GM13977 (cell line): ENCODE measurements at regions not wholly inside any gene's neighbourhood (a gene's known extent, or its start where the extent isn't known, plus 50 kb on each side); places are given as distances from the start of the nearest gene placed in this dataset.

Source experiments
- DNase-seq: peaks from one replicate; pipeline ENCODE4 v3.0.0; 2012; ENCODE audit warnings: low spot score
- in situ Hi-C: fragments of 300-500 bp; cut with MboI; formaldehyde crosslinking; loops from one replicate; pipeline ENCODE4 v1.12.0; 2022; ENCODE audit warnings: low sequenced_read_pairs, low pct_unique_long_range_greater_than_20kb, mixed read lengths, inconsistent platforms; ENCODE audit not compliant: unreplicated experiment
- TF ChIP-seq, protein P1 (sequence below): IDR thresholded peaks from 2 replicates; pipeline ENCODE4 v1.5.1; 2012; ENCODE audit warnings: mild to moderate bottlenecking, control low read depth; ENCODE audit not compliant: insufficient read depth; ENCODE audit errors: extremely low read depth, missing control alignments

DNA sequence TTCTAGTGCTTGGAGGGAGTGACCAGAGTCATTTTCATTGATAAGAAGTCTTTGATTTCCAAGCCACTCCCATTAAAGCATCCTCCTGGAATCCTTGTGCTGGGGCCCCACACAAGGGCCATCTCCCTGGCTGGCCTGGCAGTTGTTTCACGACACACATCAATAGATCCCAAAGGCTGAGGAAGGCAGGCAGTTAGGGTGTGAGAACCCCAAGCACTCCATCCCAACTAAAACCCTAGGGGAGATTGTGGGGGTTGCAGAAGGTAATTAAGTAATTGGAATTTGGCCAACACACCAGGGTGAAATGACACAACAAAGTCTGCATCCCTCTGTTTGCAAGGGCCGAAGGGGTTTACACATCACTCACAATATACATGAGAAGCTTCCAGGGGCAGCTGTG, 578.1 kb upstream of the SYT4 start:
- no peak for DNase-seq
- in situ Hi-C loops, result no loop called here
- TF ChIP-seq, protein P1, sequence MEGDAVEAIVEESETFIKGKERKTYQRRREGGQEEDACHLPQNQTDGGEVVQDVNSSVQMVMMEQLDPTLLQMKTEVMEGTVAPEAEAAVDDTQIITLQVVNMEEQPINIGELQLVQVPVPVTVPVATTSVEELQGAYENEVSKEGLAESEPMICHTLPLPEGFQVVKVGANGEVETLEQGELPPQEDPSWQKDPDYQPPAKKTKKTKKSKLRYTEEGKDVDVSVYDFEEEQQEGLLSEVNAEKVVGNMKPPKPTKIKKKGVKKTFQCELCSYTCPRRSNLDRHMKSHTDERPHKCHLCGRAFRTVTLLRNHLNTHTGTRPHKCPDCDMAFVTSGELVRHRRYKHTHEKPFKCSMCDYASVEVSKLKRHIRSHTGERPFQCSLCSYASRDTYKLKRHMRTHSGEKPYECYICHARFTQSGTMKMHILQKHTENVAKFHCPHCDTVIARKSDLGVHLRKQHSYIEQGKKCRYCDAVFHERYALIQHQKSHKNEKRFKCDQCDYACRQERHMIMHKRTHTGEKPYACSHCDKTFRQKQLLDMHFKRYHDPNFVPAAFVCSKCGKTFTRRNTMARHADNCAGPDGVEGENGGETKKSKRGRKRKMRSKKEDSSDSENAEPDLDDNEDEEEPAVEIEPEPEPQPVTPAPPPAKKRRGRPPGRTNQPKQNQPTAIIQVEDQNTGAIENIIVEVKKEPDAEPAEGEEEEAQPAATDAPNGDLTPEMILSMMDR, result no peak

DNA sequence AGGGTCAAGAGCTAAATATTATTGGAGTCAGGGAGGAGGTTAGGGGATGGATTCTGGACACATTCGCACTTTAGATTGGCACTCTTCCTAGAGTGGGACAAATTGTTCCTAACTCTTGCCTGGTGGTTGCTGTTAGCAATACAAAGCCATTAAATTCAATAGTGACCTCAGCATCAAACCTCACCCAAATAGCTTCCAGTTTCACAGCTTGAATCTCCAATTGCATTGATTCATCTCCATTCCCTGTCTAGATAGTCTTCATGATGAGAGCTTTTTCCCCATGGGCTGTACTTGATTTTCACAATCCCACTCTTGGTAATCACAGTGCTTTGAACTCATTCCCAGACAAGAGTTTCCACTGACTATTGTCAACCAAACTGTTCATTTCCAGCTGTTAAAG, 585.9 kb upstream of the SYT4 start:
- TF ChIP-seq, protein P1, result no peak
- in situ Hi-C loops, result no loop called here
- DNase-seq, result no peak

DNA sequence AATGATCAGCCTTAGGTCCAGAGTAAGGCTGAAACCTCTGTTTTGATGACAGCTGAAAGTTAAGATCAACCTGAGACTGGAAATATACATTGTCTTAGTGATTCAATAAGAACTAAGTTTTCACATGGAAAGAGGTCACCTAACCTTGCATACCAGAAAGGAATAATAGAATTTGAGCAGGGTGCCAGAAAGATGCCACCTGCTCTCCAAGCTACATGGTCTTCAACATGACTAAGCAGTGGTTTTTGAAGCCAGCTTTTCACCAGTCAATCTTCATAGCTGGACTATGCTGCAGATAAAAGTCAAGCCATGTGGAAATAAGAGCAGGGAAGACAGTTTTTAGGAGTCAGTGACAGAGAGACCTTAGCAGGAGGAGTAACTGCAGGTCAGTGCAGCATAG, 589.4 kb upstream of the SYT4 start:
- in situ Hi-C loops, result no loop called here
- DNase-seq, result no peak
- TF ChIP-seq, protein P1, result no peak

DNA sequence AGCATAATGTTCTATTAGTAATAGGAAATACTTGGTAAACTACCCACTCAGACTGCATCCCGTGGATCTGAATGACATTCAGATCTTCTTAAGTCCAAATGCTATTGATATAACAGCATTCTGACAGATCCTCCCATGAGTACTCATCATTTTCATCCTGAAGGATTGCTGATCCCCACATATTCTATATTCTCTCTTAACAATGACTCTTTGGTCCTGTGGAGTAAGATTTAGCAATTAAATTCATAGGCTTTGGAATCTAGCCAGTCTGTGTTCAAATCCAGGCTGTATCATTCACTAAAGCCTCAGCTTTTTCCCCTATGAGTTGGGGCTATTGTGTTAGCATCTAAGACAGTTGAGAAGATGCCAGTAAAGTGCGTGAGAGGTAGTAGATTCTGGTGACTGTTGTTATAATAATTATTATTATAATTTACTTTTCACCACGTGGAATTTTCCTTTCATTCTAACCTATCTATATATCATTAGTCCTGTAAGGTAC, 591.3 kb upstream of the SYT4 start:
- TF ChIP-seq, protein P1, result no peak
- DNase-seq, result no peak
- in situ Hi-C loops, result no loop called here

DNA sequence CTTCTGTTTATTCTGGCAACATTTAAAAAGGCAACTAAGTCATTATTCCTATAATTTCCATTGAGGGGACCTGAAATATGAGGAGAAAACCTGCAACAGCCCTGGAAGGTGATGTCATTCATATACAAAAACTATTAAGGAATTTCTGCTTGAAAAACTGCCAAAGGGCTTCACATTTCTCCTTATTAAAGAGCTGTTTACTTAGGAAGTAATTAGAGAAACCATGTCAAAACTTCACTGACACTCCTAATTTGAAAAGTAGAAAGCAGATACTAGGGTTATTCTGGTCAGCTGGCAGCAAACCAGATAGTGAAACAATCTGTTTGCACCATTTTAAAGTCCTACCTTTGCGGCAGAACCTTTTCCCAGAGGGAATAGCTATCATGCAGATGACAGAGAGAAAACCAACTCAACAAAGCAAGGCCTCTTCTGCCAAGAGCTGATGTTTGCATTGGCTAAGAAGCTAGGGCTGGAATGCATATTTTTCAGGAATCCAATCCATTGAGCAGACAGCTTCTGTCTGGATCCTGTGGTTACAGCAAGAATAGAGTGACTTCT, 592.2 kb upstream of the SYT4 start:
- TF ChIP-seq, protein P1, result no peak
- in situ Hi-C loops, result no loop called here
- DNase-seq, result no peak

DNA sequence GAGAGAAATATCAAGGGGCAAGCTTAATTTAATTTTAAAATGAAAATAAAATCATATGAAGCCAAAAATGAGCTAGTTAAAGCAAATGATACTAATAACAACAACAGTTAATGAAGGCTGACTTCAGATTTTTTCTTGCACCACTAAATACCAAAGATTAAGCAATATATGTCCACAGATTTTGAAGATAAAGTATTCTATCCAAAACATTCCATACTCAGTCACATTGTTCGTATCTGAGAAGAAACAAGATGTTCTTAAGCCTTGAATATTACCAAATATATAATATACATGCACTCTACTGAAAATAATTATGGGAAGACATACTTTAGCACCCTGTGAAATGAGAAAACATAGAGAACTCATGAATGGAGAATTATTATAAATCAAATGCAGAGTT, 593.3 kb upstream of the SYT4 start:
- no peak for DNase-seq
- TF ChIP-seq, protein P1, result no peak
- in situ Hi-C loops, result no loop called here

DNA sequence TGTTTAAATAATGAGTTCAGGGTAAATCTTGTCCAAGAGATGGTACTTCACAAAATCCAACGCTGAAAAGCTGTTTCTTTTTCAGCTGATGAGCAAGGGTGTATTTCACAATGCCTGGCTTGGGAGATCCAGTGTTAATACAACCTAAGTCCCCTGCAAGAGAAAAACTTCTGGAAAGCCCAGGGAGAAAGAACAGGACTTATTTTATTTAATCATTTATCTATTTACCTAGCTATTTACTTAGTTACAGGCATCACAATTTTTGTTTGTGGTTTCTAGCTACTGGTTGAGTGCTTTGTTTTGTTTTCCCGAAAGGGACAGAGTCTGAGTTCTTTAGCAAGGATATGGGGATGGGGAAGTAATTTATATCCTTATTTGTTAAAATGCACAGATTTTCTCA, 598.2 kb upstream of the SYT4 start:
- DNase-seq, result no peak
- TF ChIP-seq, protein P1, result no peak
- in situ Hi-C loops, result no loop called here
